ENCODE measurements at regions not wholly inside any gene's neighbourhood (a gene's known extent, or its start where the extent isn't known, plus 50 kb on each side); places are given as distances from the start of the nearest gene placed in this dataset.

GRCh38 chr12:13367973-13368372 is 171.4 kb downstream of the EMP1 start:
- intact Hi-C loops (cut with micrococcal nuclease): loop anchor here (10.0 kb wide), 1 partner anchor 297 kb away; no protein-coding TSS in a partner anchor
- Histone ChIP-seq H3K27ac (ENCODE audit: low read depth, low read length) (no peak overlapping the region), H4K20me1 (ENCODE audit: insufficient read depth) (no peaks in the 10 kb centered on the region), H3K9me2 (ENCODE audit: insufficient read depth) (no peaks in the 10 kb centered on the region), H3K4me1 (ENCODE audit: control insufficient read depth in 1 of 2, insufficient read depth in 2 of 2, low read length in 2 of 2) (no peaks in the 10 kb centered on the region), H3K4me2 (ENCODE audit: low read length) (no peak overlapping the region), H3K36me3 (ENCODE audit: control insufficient read depth in 1 of 2, insufficient read depth in 2 of 2, low read length in 2 of 2) (no peaks in the 10 kb centered on the region), H3K9me3 (ENCODE audit: control insufficient read depth in 1 of 2, insufficient read depth in 1 of 2, low read depth in 1 of 2, low read length in 2 of 2) (no peaks in the 10 kb centered on the region), H3K4me3 (replicated peaks in 1 of 2; ENCODE audit: low read depth in 1 of 2, low read length in 2 of 2) (no peak overlapping the region), H3K27me3 (ENCODE audit: insufficient read depth, low read length) (no peaks in the 10 kb centered on the region), H2AFZ (ENCODE audit: low read depth, low read length, poor library complexity, severe bottlenecking) (no peak overlapping the region), H3K9ac (ENCODE audit: low read length) (no peak overlapping the region), H3K79me2 (ENCODE audit: insufficient read depth, low read length) (no peaks in the 10 kb centered on the region)
- ATAC-seq: no peak
- ChIA-PET RAD21 (ENCODE audit: low non-redundant PET in 1 of 2, low total read pairs in 2 of 2, uncharacterized antibody in 2 of 2, unreplicated experiment in 2 of 2) (no interaction called here), CTCF (no interaction called here), POLR2A (no interaction called here)
- DNase-seq (ENCODE audit: low read depth, low spot score): no peak
- TF ChIP-seq JUND (IDR thresholded peaks at IDR 0.05) (no peak), YY1 (IDR thresholded peaks at IDR 0.05; ENCODE audit: extremely low read depth, insufficient replicate concordance, low read depth, low read length) (no peak), FOSL1 (IDR thresholded peaks at IDR 0.05; ENCODE audit: low read depth) (no peak), MAX (IDR thresholded peaks at IDR 0.05) (no peak), EGR1 (IDR thresholded peaks at IDR 0.05; ENCODE audit: low read depth) (no peak), ELF1 (IDR thresholded peaks at IDR 0.05; ENCODE audit: borderline replicate concordance, low read depth) (no peak), EZH2phosphoT487 (IDR thresholded peaks at IDR 0.05; ENCODE audit: borderline replicate concordance) (no peak), POLR2AphosphoS5 (IDR thresholded peaks at IDR 0.05; ENCODE audit: low read depth, low read length) (no peak)
- BruUV-seq (replicated peaks): no TSS peak

DNA sequence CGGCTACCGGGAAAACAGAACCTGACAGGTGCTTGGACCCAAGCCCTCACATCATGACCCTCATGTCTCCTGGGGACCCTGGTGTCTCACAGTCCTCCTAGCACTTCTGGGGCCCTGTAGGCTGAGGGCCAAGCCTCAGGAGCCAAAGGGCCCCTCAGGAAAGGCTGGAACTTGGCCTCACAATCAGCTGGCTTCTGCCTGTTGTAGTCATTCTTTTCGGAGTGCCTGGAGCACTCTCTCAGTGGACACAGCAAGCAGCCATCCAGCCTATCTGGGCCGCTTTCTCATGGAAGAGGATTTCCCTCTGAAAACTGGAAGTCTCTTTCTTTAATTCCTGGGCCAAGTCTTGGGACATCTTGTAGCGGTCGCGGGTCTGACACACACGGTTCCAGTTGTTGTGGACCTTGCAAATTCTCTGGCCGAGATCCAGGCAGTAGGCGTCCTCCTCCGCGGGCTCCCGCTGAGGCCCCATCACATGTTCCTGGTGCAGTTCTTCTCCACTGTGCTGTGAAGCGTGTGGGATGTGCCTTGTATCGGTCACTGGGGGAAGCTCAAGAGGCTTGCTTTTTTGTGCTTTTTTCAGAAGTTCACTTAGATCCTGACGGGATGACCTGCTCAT is 169.3 kb downstream of the EMP1 start:
- H3K79me2 ChIP-seq (ENCODE audit: insufficient read depth, low read length): no peaks in the 10 kb centered on the region
- H2AFZ ChIP-seq (ENCODE audit: low read depth, low read length, poor library complexity, severe bottlenecking): no peak overlapping the region
- CTCF ChIA-PET: no interaction called here
- ATAC-seq: no peak
- POLR2A ChIA-PET: interaction anchor here (0.6 kb wide), 1 partner anchor 15 kb away, joined by 5 read pairs; no protein-coding TSS in a partner anchor
- no peak overlapping the region for H3K4me3 ChIP-seq (replicated peaks in 1 of 2; ENCODE audit: low read depth in 1 of 2, low read length in 2 of 2)
- RAD21 ChIA-PET (ENCODE audit: low non-redundant PET in 1 of 2, low total read pairs in 2 of 2, uncharacterized antibody in 2 of 2, unreplicated experiment in 2 of 2): no interaction called here
- no peaks in the 10 kb centered on the region for H3K27me3 ChIP-seq (ENCODE audit: insufficient read depth, low read length)
- no peak for DNase-seq (ENCODE audit: low read depth, low spot score)
- no TSS peak for BruUV-seq (replicated peaks)
- peaks cover 3 to 7% of the 10 kb centered on the region in 2 experiments; a peak in 3 of 4 replicates for H3K4me1 ChIP-seq (ENCODE audit: control insufficient read depth in 1 of 2, insufficient read depth in 2 of 2, low read length in 2 of 2)
- H4K20me1 ChIP-seq (ENCODE audit: insufficient read depth): no peaks in the 10 kb centered on the region
- intact Hi-C loops (cut with micrococcal nuclease): loop anchor here (10.0 kb wide), 1 partner anchor 299 kb away; no protein-coding TSS in a partner anchor
- no peak overlapping the region for H3K9ac ChIP-seq (ENCODE audit: low read length)
- H3K9me2 ChIP-seq (ENCODE audit: insufficient read depth): no peaks in the 10 kb centered on the region
- no peak overlapping the region for H3K4me2 ChIP-seq (ENCODE audit: low read length)
- H3K27ac ChIP-seq (ENCODE audit: low read depth, low read length): no peak overlapping the region
- no peaks in the 10 kb centered on the region for H3K36me3 ChIP-seq (ENCODE audit: control insufficient read depth in 1 of 2, insufficient read depth in 2 of 2, low read length in 2 of 2)
- no peaks in the 10 kb centered on the region for H3K9me3 ChIP-seq (ENCODE audit: control insufficient read depth in 1 of 2, insufficient read depth in 1 of 2, low read depth in 1 of 2, low read length in 2 of 2)
- TF ChIP-seq, protein P1, sequence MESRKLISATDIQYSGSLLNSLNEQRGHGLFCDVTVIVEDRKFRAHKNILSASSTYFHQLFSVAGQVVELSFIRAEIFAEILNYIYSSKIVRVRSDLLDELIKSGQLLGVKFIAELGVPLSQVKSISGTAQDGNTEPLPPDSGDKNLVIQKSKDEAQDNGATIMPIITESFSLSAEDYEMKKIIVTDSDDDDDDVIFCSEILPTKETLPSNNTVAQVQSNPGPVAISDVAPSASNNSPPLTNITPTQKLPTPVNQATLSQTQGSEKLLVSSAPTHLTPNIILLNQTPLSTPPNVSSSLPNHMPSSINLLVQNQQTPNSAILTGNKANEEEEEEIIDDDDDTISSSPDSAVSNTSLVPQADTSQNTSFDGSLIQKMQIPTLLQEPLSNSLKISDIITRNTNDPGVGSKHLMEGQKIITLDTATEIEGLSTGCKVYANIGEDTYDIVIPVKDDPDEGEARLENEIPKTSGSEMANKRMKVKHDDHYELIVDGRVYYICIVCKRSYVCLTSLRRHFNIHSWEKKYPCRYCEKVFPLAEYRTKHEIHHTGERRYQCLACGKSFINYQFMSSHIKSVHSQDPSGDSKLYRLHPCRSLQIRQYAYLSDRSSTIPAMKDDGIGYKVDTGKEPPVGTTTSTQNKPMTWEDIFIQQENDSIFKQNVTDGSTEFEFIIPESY (IDR thresholded peaks at IDR 0.05; ENCODE audit: extremely low read depth, insufficient replicate concordance, low read length): no peak
- no peak for TF ChIP-seq ELF1 (IDR thresholded peaks at IDR 0.05; ENCODE audit: borderline replicate concordance, low read depth)
- TF ChIP-seq RAD21 (IDR thresholded peaks at IDR 0.05; ENCODE audit: low read depth): no peak
- TF ChIP-seq JUND (IDR thresholded peaks at IDR 0.05): no peak
- no peak for TF ChIP-seq MAX (IDR thresholded peaks at IDR 0.05)
- TF ChIP-seq FOSL1 (IDR thresholded peaks at IDR 0.05; ENCODE audit: low read depth): no peak
- no peak for TF ChIP-seq ZFX (IDR thresholded peaks at IDR 0.05)
- TF ChIP-seq SP1 (IDR thresholded peaks at IDR 0.05; ENCODE audit: low read depth): no peak
- no peak for TF ChIP-seq SIN3A (IDR thresholded peaks at IDR 0.05; ENCODE audit: low read depth)
- TF ChIP-seq SRF (IDR thresholded peaks at IDR 0.05; ENCODE audit: low read depth): no peak
- no peak for TF ChIP-seq ZNF274 (IDR thresholded peaks at IDR 0.05; ENCODE audit: low read depth, low read length)
- no peak for TF ChIP-seq POLR2A (IDR thresholded peaks at IDR 0.05; ENCODE audit: borderline replicate concordance, extremely low read depth, insufficient read depth, insufficient read length)

Measured in HCT116 (cell line).